K562 (cell line): ENCODE measurements at regions not wholly inside any gene's neighbourhood (a gene's known extent, or its start where the extent isn't known, plus 50 kb on each side); places are given as distances from the start of the nearest gene placed in this dataset.

Experiments used
- ATAC-seq: fragments of 200-7000 bp; cut with Tn5 transposase; 3 replicates; pipeline ENCODE4 v1.9.1; 2020; ENCODE audit warnings: moderate library complexity
- BruUV-seq: library from RNA; stranded (reverse); fragments of 400-500 nt; replicated peaks from 2 replicates; lab custom pipeline; 2021; lab: Mats Ljungman, UMichigan
- CTCF ChIA-PET: fragments of 300-600 bp; formaldehyde crosslinking; extraction: SDS; loops from one replicate; lab custom pipeline; 2021; ENCODE audit warnings: low intra/inter-chr PET ratio; lab: Yijun Ruan, JAX
- POLR2A ChIA-PET: fragments of 300-600, 350-650 bp; sonication (Branson Sonifier 250); formaldehyde crosslinking; extraction: SDS; loops from one replicate; lab custom pipeline; 2021; ENCODE audit warnings: antibody characterized with exemption, inconsistent platforms; lab: Yijun Ruan, JAX
- DNase-seq, 4 experiments: peaks; one replicate each; pipeline versions ENCODE4 v3.0.0 to v3.0.0-alpha.2; 2011 to 2018; ENCODE audit warnings: low spot score in 3 of 4, mixed read lengths in 3 of 4; ENCODE audit errors: extremely low read depth in 1 of 4
- FAIRE-seq: peaks from 2 replicates; lab custom pipeline; 2011; peaks lifted over from hg19 to GRCh38; lab: Jason Lieb, UNC
- H2AFZ ChIP-seq: 2 replicates; pipeline ENCODE4 v1.6.0; 2011; ENCODE audit warnings: low read depth, low read length, control low read depth, inconsistent platforms
- H3K27ac ChIP-seq: fragments of 200-600 bp; 3 replicates; pipeline ENCODE4 v1.8.0; 2011; ENCODE audit warnings: low read depth, mild to moderate bottlenecking, control low read depth, inconsistent platforms, low read length, moderate library complexity, mixed read lengths; ENCODE audit errors: extremely low read depth
- H3K27me3 ChIP-seq, 2 experiments: fragments of 300-600 bp in 1 of 2; 2 replicates in 1 of 2; 3 replicates in 1 of 2; pipeline versions ENCODE4 v1.6.0 to v1.8.0; 2011; ENCODE audit warnings: inconsistent platforms in 2 of 2, low read length in 2 of 2, mild to moderate bottlenecking in 1 of 2, mixed read lengths in 1 of 2, moderate library complexity in 1 of 2; ENCODE audit not compliant: control insufficient read depth in 2 of 2, insufficient read depth in 2 of 2
- H3K36me3 ChIP-seq: fragments of 300-600 bp; 3 replicates; pipeline ENCODE4 v1.8.0; 2011; ENCODE audit warnings: mild to moderate bottlenecking, low read length, inconsistent platforms; ENCODE audit not compliant: control insufficient read depth, insufficient read depth
- H3K4me1 ChIP-seq, 2 experiments: fragments of 200-600 bp in 1 of 2; replicated peaks in 1 of 2; 2 replicates in 1 of 2; 3 replicates in 1 of 2; pipeline versions ENCODE4 v1.5.1 to v1.8.0; 2011; ENCODE audit warnings: inconsistent platforms in 2 of 2, low read length in 2 of 2, mild to moderate bottlenecking in 1 of 2, mixed read lengths in 1 of 2, moderate library complexity in 1 of 2; ENCODE audit not compliant: control insufficient read depth in 2 of 2, insufficient read depth in 2 of 2
- H3K4me2 ChIP-seq: 2 replicates; pipeline ENCODE4 v1.6.1; 2011; ENCODE audit warnings: low read length, control low read depth, inconsistent platforms, mixed read lengths; ENCODE audit not compliant: insufficient read depth
- H3K4me3 ChIP-seq: fragments of 200-600 bp; sonication (generic), shearing (Covaris generic); 2 replicates; pipeline ENCODE4 v1.5.1; 2016; ENCODE audit warnings: control low read depth, inconsistent platforms
- H3K79me2 ChIP-seq: fragments of 200-600 bp; 3 replicates; pipeline ENCODE4 v1.8.0; 2011; ENCODE audit warnings: low read length, inconsistent platforms; ENCODE audit not compliant: control insufficient read depth, insufficient read depth
- H3K9ac ChIP-seq, 2 experiments: 2 replicates each; pipeline versions ENCODE4 v1.6.0 to v1.6.1; 2011; ENCODE audit warnings: low read depth in 2 of 2, low read length in 2 of 2, control low read depth in 1 of 2, inconsistent platforms in 1 of 2, mild to moderate bottlenecking in 1 of 2, mixed read lengths in 1 of 2; ENCODE audit not compliant: insufficient read depth in 1 of 2
- H3K9me1 ChIP-seq: one replicate; pipeline ENCODE4 v1.6.0; 2011; ENCODE audit warnings: inconsistent platforms, mild to moderate bottlenecking, low read length, moderate library complexity; ENCODE audit not compliant: control insufficient read depth, insufficient read depth
- H3K9me3 ChIP-seq: replicated peaks from 2 replicates; pipeline ENCODE4 v1.5.1; 2011; ENCODE audit warnings: low read depth, low read length, inconsistent platforms; ENCODE audit not compliant: control insufficient read depth, insufficient read depth
- H4K20me1 ChIP-seq: replicated peaks from 2 replicates; pipeline ENCODE4 v1.6.1; 2011; ENCODE audit warnings: low read length, inconsistent platforms, mixed read lengths; ENCODE audit not compliant: control insufficient read depth, insufficient read depth
- ATF1 ChIP-seq, 2 experiments: fragments of 450-650 bp in 1 of 2; IDR thresholded peaks; 2 replicates each; pipeline ENCODE4 v1.6.1; 2016; ENCODE audit warnings: missing compliant biosample characterization in 1 of 2, missing genetic modification characterization in 1 of 2
- CEBPG ChIP-seq, 3 experiments: fragments of 200-800 bp in 1 of 3; sonication (Bioruptor generic) in 1 of 3; sonication (generic) in 1 of 3; formaldehyde crosslinking in 1 of 3; IDR thresholded peaks in 2 of 3; conservative IDR thresholded peaks in 1 of 3; 2 replicates each; pipeline versions ENCODE4 v1.6.1 to v1.8.0; 2016 to 2022; ENCODE audit warnings: missing compliant biosample characterization in 2 of 3, missing genetic modification characterization in 2 of 3, mild to moderate bottlenecking in 1 of 3, missing genetic modification reagents in 1 of 3
- ELK1 ChIP-seq: sonication (generic); formaldehyde crosslinking; IDR thresholded peaks from 2 replicates; pipeline ENCODE4 v1.8.1; 2022; ENCODE audit warnings: missing genetic modification reagents
- GTF2E2 ChIP-seq: fragments of 200-800 bp; sonication (Bioruptor generic); IDR thresholded peaks from 2 replicates; pipeline ENCODE4 v1.6.1; 2016; ENCODE audit warnings: missing genetic modification characterization, missing compliant biosample characterization
- MED1 ChIP-seq: sonication (generic); formaldehyde crosslinking; IDR thresholded peaks from 2 replicates; pipeline ENCODE4 v1.8.1; 2023; ENCODE audit warnings: missing genetic modification reagents, borderline replicate concordance
- MYBL2 ChIP-seq, 2 experiments: fragments of 450-650 bp in 1 of 2; sonication (generic) in 1 of 2; formaldehyde crosslinking in 1 of 2; IDR thresholded peaks; 2 replicates each; pipeline versions ENCODE4 v1.6.1 to v1.8.1; 2017 to 2022; ENCODE audit warnings: borderline replicate concordance in 1 of 2, inconsistent platforms in 1 of 2, low read depth in 1 of 2, mild to moderate bottlenecking in 1 of 2, missing genetic modification reagents in 1 of 2, moderate library complexity in 1 of 2
- MYNN ChIP-seq, 2 experiments: sonication (generic); formaldehyde crosslinking in 1 of 2; IDR thresholded peaks; 2 replicates each; pipeline versions ENCODE4 v1.5.0 to v1.6.1; 2016 to 2020; ENCODE audit warnings: antibody characterized with exemption in 1 of 2, missing genetic modification reagents in 1 of 2
- PHF20 ChIP-seq: fragments of 450-650 bp; IDR thresholded peaks from 2 replicates; pipeline ENCODE4 v1.6.1; 2018; ENCODE audit not compliant: partially characterized antibody
- SP1 ChIP-seq: sonication (generic); formaldehyde crosslinking; IDR thresholded peaks from 2 replicates; pipeline ENCODE4 v1.8.1; 2022; ENCODE audit warnings: mild to moderate bottlenecking, missing genetic modification reagents
- SPI1 ChIP-seq: IDR thresholded peaks from 2 replicates; pipeline ENCODE4 v1.6.1; 2011; ENCODE audit warnings: low read depth, low read length, control low read depth, borderline replicate concordance
- STAG1 ChIP-seq: sonication (generic); formaldehyde crosslinking; IDR thresholded peaks from 2 replicates; pipeline ENCODE4 v1.5.0; 2020; ENCODE audit warnings: missing genetic modification reagents, borderline replicate concordance
- USF1 ChIP-seq: sonication (generic); formaldehyde crosslinking; IDR thresholded peaks from 2 replicates; pipeline ENCODE4 v1.9.0; 2022; ENCODE audit warnings: mild to moderate bottlenecking, missing genetic modification reagents
- XRCC4 ChIP-seq: IDR thresholded peaks from one replicate; pipeline ENCODE4 v1.6.1; 2011; ENCODE audit not compliant: insufficient read depth, insufficient read length; ENCODE audit errors: extremely low read depth
- ZFX ChIP-seq: sonication (generic); formaldehyde crosslinking; IDR thresholded peaks from 2 replicates; pipeline ENCODE4 v1.8.0; 2022; ENCODE audit warnings: mild to moderate bottlenecking, missing genetic modification reagents, moderate library complexity
- ZNF780A ChIP-seq: fragments of 250-450 bp; sonication (Bioruptor Pico); IDR thresholded peaks from 2 replicates; pipeline ENCODE4 v1.5.0; 2021; ENCODE audit warnings: mild to moderate bottlenecking
- WGBS: fragments of 100-300 bp; shearing (Covaris generic); methylation state at CpG from one replicate; pipeline ENCODE4 v1.1.6; 2016; ENCODE audit warnings: low coverage, mixed read lengths; ENCODE audit not compliant: insufficient coverage; ENCODE audit errors: missing lambda C conversion rate; 5-methylcytosine and 5-hydroxymethylcytosine counted together
- in situ Hi-C: fragments of 300-500 bp; cut with MboI; formaldehyde crosslinking; loops from 4 replicates; pipeline ENCODE4 v1.15.0; 2018; ENCODE audit warnings: inconsistent platforms, mixed read lengths
- intact Hi-C: fragments of 100-400 bp; cut with micrococcal nuclease; formaldehyde crosslinking; loops from 2 replicates; pipeline ENCODE4 v1.14.2; 2022
- TF ChIP-seq, protein P1 (sequence below), 3 experiments: fragments of 200-800 bp in 1 of 3; fragments of 250-450 bp in 1 of 3; fragments of 450-650 bp in 1 of 3; sonication (Bioruptor Pico) in 1 of 3; sonication (Bioruptor generic) in 1 of 3; formaldehyde crosslinking in 1 of 3; IDR thresholded peaks; 2 replicates each; pipeline versions ENCODE4 v1.6.1 to v1.8.0; 2016 to 2022; ENCODE audit warnings: mild to moderate bottlenecking in 2 of 3, missing genetic modification characterization in 2 of 3, missing compliant biosample characterization in 1 of 3, moderate library complexity in 1 of 3

GRCh38 chr12:30268041-30268440 is 427.6 kb downstream of the IPO8 start:
- POLR2A ChIA-PET, result no interaction called here
- no peak for ATAC-seq
- H2AFZ ChIP-seq, result no peak overlapping the region
- DNase-seq, result no peak
- no peak for TF ChIP-seq ATF1 (CRISPR knock-in tag; IDR thresholded peaks at IDR 0.05)
- TF ChIP-seq ATF1 (tag; IDR thresholded peaks at IDR 0.05), result no peak
- no peak for TF ChIP-seq CEBPG (CRISPR knock-in tag; IDR thresholded peaks at IDR 0.05)
- TF ChIP-seq CEBPG (tag; conservative IDR thresholded peaks at IDR 0.05 in 1 of 2, IDR thresholded peaks at IDR 0.05 in 1 of 2), result no peak
- TF ChIP-seq ZNF780A (CRISPR knock-in tag), result no peak
- TF ChIP-seq PHF20, result no peak
- TF ChIP-seq XRCC4, result no peak
- no peak for TF ChIP-seq MYNN (IDR thresholded peaks at IDR 0.05)
- TF ChIP-seq MYNN (CRISPR knock-in tag; IDR thresholded peaks at IDR 0.05), result no peak
- TF ChIP-seq USF1 (CRISPR knock-in tag), result no peak
- no peak for TF ChIP-seq MYBL2 (IDR thresholded peaks at IDR 0.05; ENCODE audit: low read depth)
- no peak for TF ChIP-seq MYBL2 (CRISPR knock-in tag; IDR thresholded peaks at IDR 0.05; ENCODE audit: borderline replicate concordance)
- TF ChIP-seq MED1 (CRISPR knock-in tag), result no peak
- TF ChIP-seq SP1, result no peak
- no peak for TF ChIP-seq ELK1 (CRISPR knock-in tag)
- TF ChIP-seq ZFX (CRISPR knock-in tag), result no peak
- no peak for TF ChIP-seq STAG1
- TF ChIP-seq, protein P1, sequence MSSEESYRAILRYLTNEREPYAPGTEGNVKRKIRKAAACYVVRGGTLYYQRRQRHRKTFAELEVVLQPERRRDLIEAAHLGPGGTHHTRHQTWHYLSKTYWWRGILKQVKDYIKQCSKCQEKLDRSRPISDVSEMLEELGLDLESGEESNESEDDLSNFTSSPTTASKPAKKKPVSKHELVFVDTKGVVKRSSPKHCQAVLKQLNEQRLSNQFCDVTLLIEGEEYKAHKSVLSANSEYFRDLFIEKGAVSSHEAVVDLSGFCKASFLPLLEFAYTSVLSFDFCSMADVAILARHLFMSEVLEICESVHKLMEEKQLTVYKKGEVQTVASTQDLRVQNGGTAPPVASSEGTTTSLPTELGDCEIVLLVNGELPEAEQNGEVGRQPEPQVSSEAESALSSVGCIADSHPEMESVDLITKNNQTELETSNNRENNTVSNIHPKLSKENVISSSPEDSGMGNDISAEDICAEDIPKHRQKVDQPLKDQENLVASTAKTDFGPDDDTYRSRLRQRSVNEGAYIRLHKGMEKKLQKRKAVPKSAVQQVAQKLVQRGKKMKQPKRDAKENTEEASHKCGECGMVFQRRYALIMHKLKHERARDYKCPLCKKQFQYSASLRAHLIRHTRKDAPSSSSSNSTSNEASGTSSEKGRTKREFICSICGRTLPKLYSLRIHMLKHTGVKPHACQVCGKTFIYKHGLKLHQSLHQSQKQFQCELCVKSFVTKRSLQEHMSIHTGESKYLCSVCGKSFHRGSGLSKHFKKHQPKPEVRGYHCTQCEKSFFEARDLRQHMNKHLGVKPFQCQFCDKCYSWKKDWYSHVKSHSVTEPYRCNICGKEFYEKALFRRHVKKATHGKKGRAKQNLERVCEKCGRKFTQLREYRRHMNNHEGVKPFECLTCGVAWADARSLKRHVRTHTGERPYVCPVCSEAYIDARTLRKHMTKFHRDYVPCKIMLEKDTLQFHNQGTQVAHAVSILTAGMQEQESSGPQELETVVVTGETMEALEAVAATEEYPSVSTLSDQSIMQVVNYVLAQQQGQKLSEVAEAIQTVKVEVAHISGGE (CRISPR knock-in tag; IDR thresholded peaks at IDR 0.05), result no peak
- no peak for TF ChIP-seq SPI1
- no peak for TF ChIP-seq GTF2E2 (tag)
- H4K20me1 ChIP-seq, result no peaks in the 10 kb centered on the region
- H3K4me3 ChIP-seq, result no peak overlapping the region
- BruUV-seq, result no TSS peak
- H3K4me1 ChIP-seq, result no peaks in the 10 kb centered on the region
- CTCF ChIA-PET, result no interaction called here
- intact Hi-C loops, result no loop called here
- no peaks in the 10 kb centered on the region; the same call in 2 of the 3 replicates for H3K36me3 ChIP-seq
- no peaks in the 10 kb centered on the region for H3K27me3 ChIP-seq
- no peaks in the 10 kb centered on the region for H3K9me1 ChIP-seq
- H3K9ac ChIP-seq, result no peak overlapping the region
- H3K9me3 ChIP-seq, result peaks cover 2% of the 10 kb centered on the region; the same call in 1 of the 2 replicates
- WGBS, result 17% methylated on average over 1 of the region's 2 CpGs
- H3K79me2 ChIP-seq, result no peaks in the 10 kb centered on the region
- H3K4me2 ChIP-seq, result no peak overlapping the region
- no peak overlapping the region for H3K27ac ChIP-seq
- no peak for FAIRE-seq
- in situ Hi-C loops, result no loop called here
